ENCODE measurements at regions not wholly inside any gene's neighbourhood (a gene's known extent, or its start where the extent isn't known, plus 50 kb on each side); places are given as distances from the start of the nearest gene placed in this dataset.

GRCh38 chr10:121076776-121077715 lies 225.9 kb downstream of the WDR11 start:
- no peak overlapping the region for H3K4me3 Mint-ChIP-seq

GRCh38 chr10:121078036-121078435 lies 226.9 kb downstream of the WDR11 start:
- no peak for DNase-seq
- no peak overlapping the region for H3K4me3 Mint-ChIP-seq
- no peaks in the 10 kb centered on the region for H3K36me3 Mint-ChIP-seq
- H3K27me3 Mint-ChIP-seq (ENCODE audit: low read depth in 3 of 3) = peaks cover 3 to 9% (median 4%) of the 10 kb centered on the region in 3 donors
- no peaks in the 10 kb centered on the region for H3K4me1 Mint-ChIP-seq
- no peak overlapping the region for H3K27ac Mint-ChIP-seq
- peaks cover 0 to 3% (median 0%) of the 10 kb centered on the region in 6 donors for H3K9me3 Mint-ChIP-seq

More at GRCh38 chr10:121076776-121077715, 225.9 kb downstream of the WDR11 start:
- Mint-ChIP-seq H3K27ac (no peak overlapping the region), H3K27me3 (ENCODE audit: low read depth in 3 of 3) (peaks cover 2 to 7% (median 4%) of the 10 kb centered on the region in 3 donors), H3K4me1 (no peaks in the 10 kb centered on the region), H3K9me3 (peaks cover 0 to 3% (median 0%) of the 10 kb centered on the region in 6 donors), H3K36me3 (no peaks in the 10 kb centered on the region)
- DNase-seq = no peak

- peaks cover 0 to 3% (median 0%) of the 10 kb centered on the region in 6 donors for H3K9me3 Mint-ChIP-seq
- no peaks in the 10 kb centered on the region for H3K36me3 Mint-ChIP-seq
- peaks cover 4 to 9% (median 5%) of the 10 kb centered on the region in 3 donors for H3K27me3 Mint-ChIP-seq (ENCODE audit: low read depth in 3 of 3)
- H3K4me1 Mint-ChIP-seq = no peaks in the 10 kb centered on the region
- no peak for DNase-seq
- H3K27ac Mint-ChIP-seq = no peak overlapping the region
- H3K4me3 Mint-ChIP-seq = no peak overlapping the region
These were observed 227.5 kb downstream of the WDR11 start for GRCh38 chr10:121078672-121079102.

- Mint-ChIP-seq H3K36me3 (no peaks in the 10 kb centered on the region), H3K9me3 (peaks cover 0 to 3% (median 0%) of the 10 kb centered on the region in 6 donors), H3K4me3 (no peak overlapping the region), H3K27ac (no peak overlapping the region), H3K27me3 (ENCODE audit: low read depth in 3 of 3) (peaks cover 4 to 9% (median 5%) of the 10 kb centered on the region in 3 donors), H3K4me1 (no peaks in the 10 kb centered on the region)
- no peak for DNase-seq
These were observed 228.1 kb downstream of the WDR11 start for GRCh38 chr10:121079226-121079625.

GRCh38 chr10:121080281-121080891 lies 229.2 kb downstream of the WDR11 start:
- DNase-seq = no peak
- Mint-ChIP-seq H3K4me1 (no peaks in the 10 kb centered on the region), H3K36me3 (no peaks in the 10 kb centered on the region), H3K27me3 (ENCODE audit: low read depth in 3 of 3) (peaks cover 4 to 11% (median 5%) of the 10 kb centered on the region in 3 donors), H3K27ac (no peak overlapping the region), H3K9me3 (peaks cover 0 to 3% (median 0%) of the 10 kb centered on the region in 6 donors), H3K4me3 (no peak overlapping the region)

- Mint-ChIP-seq H3K4me3 (no peak overlapping the region), H3K36me3 (no peaks in the 10 kb centered on the region), H3K4me1 (no peaks in the 10 kb centered on the region), H3K9me3 (peaks cover 0 to 3% (median 0%) of the 10 kb centered on the region in 6 donors), H3K27me3 (ENCODE audit: low read depth in 3 of 3) (peaks cover 3 to 9% (median 4%) of the 10 kb centered on the region in 3 donors), H3K27ac (no peak overlapping the region)
- no peak for DNase-seq
These were observed 230.1 kb downstream of the WDR11 start for GRCh38 chr10:121081306-121081705.

GRCh38 chr10:121082984-121083383 lies 231.8 kb downstream of the WDR11 start:
- Mint-ChIP-seq H3K27ac (no peak overlapping the region), H3K27me3 (ENCODE audit: low read depth in 3 of 3) (peaks cover 0 to 9% (median 3%) of the 10 kb centered on the region in 3 donors), H3K4me1 (no peaks in the 10 kb centered on the region), H3K9me3 (peaks cover 0 to 3% (median 0%) of the 10 kb centered on the region in 6 donors), H3K36me3 (no peaks in the 10 kb centered on the region), H3K4me3 (no peak overlapping the region)
- no peak for DNase-seq

GRCh38 chr10:121084016-121084674 lies 233.0 kb downstream of the WDR11 start:
- peaks cover 0 to 3% (median 0%) of the 10 kb centered on the region in 6 donors for H3K9me3 Mint-ChIP-seq
- no peaks in the 10 kb centered on the region for H3K36me3 Mint-ChIP-seq
- no peak for DNase-seq
- H3K27ac Mint-ChIP-seq = no peak overlapping the region
- no peaks in the 10 kb centered on the region for H3K4me1 Mint-ChIP-seq
- H3K4me3 Mint-ChIP-seq = no peak overlapping the region
- peaks cover 0 to 6% (median 3%) of the 10 kb centered on the region in 3 donors for H3K27me3 Mint-ChIP-seq (ENCODE audit: low read depth in 3 of 3)

GRCh38 chr10:121084675-121085070 lies 233.5 kb downstream of the WDR11 start:
- H3K27me3 Mint-ChIP-seq (ENCODE audit: low read depth in 3 of 3) = peaks cover 0 to 6% (median 3%) of the 10 kb centered on the region in 3 donors

GRCh38 chr10:121085367-121085766 lies 234.2 kb downstream of the WDR11 start:
- Mint-ChIP-seq H3K27me3 (ENCODE audit: low read depth in 3 of 3) (peaks cover 0 to 6% (median 3%) of the 10 kb centered on the region in 3 donors), H3K36me3 (no peaks in the 10 kb centered on the region), H3K4me1 (no peaks in the 10 kb centered on the region), H3K4me3 (no peak overlapping the region), H3K27ac (no peak overlapping the region), H3K9me3 (peaks cover 0 to 3% (median 0%) of the 10 kb centered on the region in 6 donors)
- no peak for DNase-seq

More at GRCh38 chr10:121084675-121085070, 233.5 kb downstream of the WDR11 start:
- H3K36me3 Mint-ChIP-seq = no peaks in the 10 kb centered on the region
- DNase-seq = no peak
- H3K4me3 Mint-ChIP-seq = no peak overlapping the region
- H3K9me3 Mint-ChIP-seq = peaks cover 0 to 3% (median 0%) of the 10 kb centered on the region in 6 donors
- H3K27ac Mint-ChIP-seq = no peak overlapping the region
- H3K4me1 Mint-ChIP-seq = no peaks in the 10 kb centered on the region

GRCh38 chr10:121087129-121087528 lies 236.0 kb downstream of the WDR11 start:
- no peak overlapping the region for H3K4me3 Mint-ChIP-seq
- peaks cover 0 to 7% (median 3%) of the 10 kb centered on the region in 3 donors for H3K27me3 Mint-ChIP-seq (ENCODE audit: low read depth in 3 of 3)
- H3K36me3 Mint-ChIP-seq = no peaks in the 10 kb centered on the region
- no peaks in the 10 kb centered on the region for H3K9me3 Mint-ChIP-seq
- H3K27ac Mint-ChIP-seq = no peak overlapping the region
- no peaks in the 10 kb centered on the region for H3K4me1 Mint-ChIP-seq
- DNase-seq = no peak

GRCh38 chr10:121087688-121088087 lies 236.5 kb downstream of the WDR11 start:
- no peaks in the 10 kb centered on the region for H3K36me3 Mint-ChIP-seq
- no peak for DNase-seq
- H3K4me1 Mint-ChIP-seq = no peaks in the 10 kb centered on the region
- H3K4me3 Mint-ChIP-seq = no peak overlapping the region
- peaks cover 0 to 8% (median 3%) of the 10 kb centered on the region in 3 donors for H3K27me3 Mint-ChIP-seq (ENCODE audit: low read depth in 3 of 3)
- H3K27ac Mint-ChIP-seq = no peak overlapping the region
- no peaks in the 10 kb centered on the region for H3K9me3 Mint-ChIP-seq

GRCh38 chr10:121088524-121088923 lies 237.4 kb downstream of the WDR11 start:
- Mint-ChIP-seq H3K36me3 (no peaks in the 10 kb centered on the region), H3K4me1 (no peaks in the 10 kb centered on the region), H3K9me3 (no peaks in the 10 kb centered on the region), H3K4me3 (no peak overlapping the region), H3K27ac (no peak overlapping the region), H3K27me3 (ENCODE audit: low read depth in 3 of 3) (peaks cover 0 to 6% (median 0%) of the 10 kb centered on the region in 3 donors)
- no peak for DNase-seq

Data from immature natural killer cell (primary cell).